ENCODE measurements at regions not wholly inside any gene's neighbourhood (a gene's known extent, or its start where the extent isn't known, plus 50 kb on each side); places are given as distances from the start of the nearest gene placed in this dataset.

- TF ChIP-seq CTCF (conservative IDR thresholded peaks at IDR 0.05; ENCODE audit: low read depth, low read length): no peak
Observed at GRCh38 chr14:97976861-97977260, 1179.7 kb downstream of the VRK1 start.

GRCh38 chr14:97977651-97978261, 1180.6 kb downstream of the VRK1 start:
- no peak for TF ChIP-seq CTCF (conservative IDR thresholded peaks at IDR 0.05; ENCODE audit: low read depth, low read length)
- H3K4me3 ChIP-seq (ENCODE audit: low read depth, low read length): peak overlapping the region; percentile 50
- DNase-seq (ENCODE audit: low read depth): peak; percentile 13

More at GRCh38 chr14:97976861-97977260, 1179.7 kb downstream of the VRK1 start:
- no peak for DNase-seq (ENCODE audit: low read depth)
- H3K4me3 ChIP-seq (ENCODE audit: low read depth, low read length): peak overlapping the region; percentile 11

- DNase-seq (ENCODE audit: low read depth): peak; percentile 35
- peak overlapping the region; percentile 50 for H3K4me3 ChIP-seq (ENCODE audit: low read depth, low read length)
- TF ChIP-seq CTCF (conservative IDR thresholded peaks at IDR 0.05; ENCODE audit: low read depth, low read length): peak; percentile 58
Observed at GRCh38 chr14:97978341-97978740, 1181.2 kb downstream of the VRK1 start.

- no peak for DNase-seq (ENCODE audit: low read depth)
- no peak for TF ChIP-seq CTCF (conservative IDR thresholded peaks at IDR 0.05; ENCODE audit: low read depth, low read length)
- no peak overlapping the region for H3K4me3 ChIP-seq (ENCODE audit: low read depth, low read length)
Observed at GRCh38 chr14:97993508-97994019, 1196.4 kb downstream of the VRK1 start.

GRCh38 chr14:97994020-97994531, 1196.9 kb downstream of the VRK1 start:
- no peak overlapping the region for H3K4me3 ChIP-seq (ENCODE audit: low read depth, low read length)
- no peak for TF ChIP-seq CTCF (conservative IDR thresholded peaks at IDR 0.05; ENCODE audit: low read depth, low read length)
- no peak for DNase-seq (ENCODE audit: low read depth)

GRCh38 chr14:97995038-97995437, 1197.9 kb downstream of the VRK1 start:
- no peak for TF ChIP-seq CTCF (conservative IDR thresholded peaks at IDR 0.05; ENCODE audit: low read depth, low read length)
- no peak overlapping the region for H3K4me3 ChIP-seq (ENCODE audit: low read depth, low read length)
- no peak for DNase-seq (ENCODE audit: low read depth)

GRCh38 chr14:97995531-97995930, 1198.3 kb downstream of the VRK1 start:
- no peak for TF ChIP-seq CTCF (conservative IDR thresholded peaks at IDR 0.05; ENCODE audit: low read depth, low read length)
- DNase-seq (ENCODE audit: low read depth): no peak
- H3K4me3 ChIP-seq (ENCODE audit: low read depth, low read length): no peak overlapping the region

All from epithelial cell of proximal tubule (primary cell).